ENCODE measurements at regions not wholly inside any gene's neighbourhood (a gene's known extent, or its start where the extent isn't known, plus 50 kb on each side); places are given as distances from the start of the nearest gene placed in this dataset.
A peak's percentile ranks its signal among the peaks of the same experiment; 100 is the strongest.

DNA sequence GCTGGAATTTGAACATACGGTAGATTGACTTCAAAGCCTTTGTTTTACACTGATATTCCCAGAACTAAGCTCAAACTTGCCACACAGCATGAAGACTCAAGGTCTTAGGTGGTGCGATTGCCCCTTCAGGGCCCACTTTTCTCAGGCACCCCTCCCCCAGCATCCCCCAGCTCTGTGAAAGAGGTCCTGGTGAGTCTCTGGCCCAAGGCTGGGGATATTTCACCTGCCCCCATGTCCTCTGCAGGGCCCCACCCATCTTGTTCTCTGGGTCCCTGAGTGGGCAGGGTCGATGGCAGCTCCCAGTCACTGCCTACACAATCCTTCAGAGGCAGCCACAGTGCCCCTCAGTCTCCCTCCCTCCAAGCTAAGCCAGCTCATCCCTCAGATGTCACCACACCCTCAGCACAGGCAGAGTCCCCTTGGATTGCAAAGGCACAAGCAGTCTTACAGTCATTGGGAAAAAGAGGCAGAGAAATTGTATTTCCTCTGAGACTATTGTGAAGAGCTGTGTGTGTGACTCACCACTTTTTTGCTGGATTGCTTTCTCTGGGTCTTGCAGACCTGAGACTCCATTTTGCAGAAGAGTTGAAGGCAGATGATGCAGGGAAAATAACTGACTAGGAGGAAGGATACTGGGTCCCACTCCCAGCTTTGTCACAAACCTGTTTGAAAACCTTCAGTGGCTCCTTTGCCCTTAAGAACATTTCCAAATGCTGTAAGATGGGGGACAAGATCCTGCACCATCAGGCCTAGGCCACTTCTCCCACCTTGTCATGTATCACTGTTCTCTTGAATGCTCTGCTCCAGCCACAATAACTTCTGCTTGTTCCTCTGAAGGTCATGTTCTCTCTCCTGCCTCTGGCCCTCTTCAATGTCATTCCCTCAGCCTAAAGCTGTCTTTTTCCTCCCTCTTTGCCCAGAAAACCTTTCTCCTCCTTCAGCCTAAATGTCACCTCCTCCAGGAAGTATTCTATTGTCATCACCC, 119.1 kb upstream of the GRIK3 start:
- 0 to 100% (median 92%) methylated on average over 1 to 2 of the region's 3 CpGs; no CpG with 5 or more reads in 5 of the 10 experiments for WGBS, 10 experiments
- peak in 6 of 8 experiments; percentile 28 to 96 (median 91) for ATAC-seq (replicated peaks in 6 of 8)
- peaks cover 6 to 12% of the 10 kb centered on the region in 2 donors for H3K4me1 ChIP-seq (replicated peaks in 1 of 2)
- no peak overlapping the region for H3K27ac ChIP-seq
- H3K4me3 ChIP-seq, result no peak overlapping the region
- in situ Hi-C loops (cut with MboI; ENCODE audit: low pct_unique_long_range_greater_than_20kb in 2 of 9, low sequenced_read_pairs in 9 of 9, unreplicated experiment in 9 of 9), result no loop called here

DNA sequence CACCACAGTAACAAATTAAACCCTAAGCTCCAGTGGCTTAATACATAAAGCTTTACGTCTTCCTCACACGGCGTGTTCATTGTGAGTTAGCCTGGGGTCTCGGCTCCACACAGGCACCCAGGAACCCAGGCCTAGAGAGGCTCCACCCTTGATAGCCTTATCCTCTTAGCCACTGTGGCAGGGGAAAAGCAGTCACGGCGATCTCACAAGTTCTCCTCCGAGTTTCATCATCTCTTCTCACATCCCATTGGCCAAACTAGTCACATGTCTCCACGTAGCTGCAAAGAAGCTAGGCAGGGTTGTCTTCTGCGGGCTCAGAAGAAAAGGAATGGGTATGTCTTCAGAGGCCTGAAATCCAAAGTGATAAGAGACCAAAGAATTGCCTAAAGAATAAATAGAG, 122.3 kb upstream of the GRIK3 start:
- no peak overlapping the region for H3K4me3 ChIP-seq
- 0 to 100% (median 75%) methylated on average over 2 to 9 of the region's 9 CpGs; no CpG with 5 or more reads in 2 of the 10 experiments for WGBS, 10 experiments
- no peak overlapping the region for H3K27ac ChIP-seq
- in situ Hi-C loops (cut with MboI; ENCODE audit: low pct_unique_long_range_greater_than_20kb in 2 of 9, low sequenced_read_pairs in 9 of 9, unreplicated experiment in 9 of 9), result no loop called here
- no peak for ATAC-seq (replicated peaks in 6 of 8)
- peaks cover 0 to 4% of the 10 kb centered on the region in 2 donors for H3K4me1 ChIP-seq (replicated peaks in 1 of 2)

DNA sequence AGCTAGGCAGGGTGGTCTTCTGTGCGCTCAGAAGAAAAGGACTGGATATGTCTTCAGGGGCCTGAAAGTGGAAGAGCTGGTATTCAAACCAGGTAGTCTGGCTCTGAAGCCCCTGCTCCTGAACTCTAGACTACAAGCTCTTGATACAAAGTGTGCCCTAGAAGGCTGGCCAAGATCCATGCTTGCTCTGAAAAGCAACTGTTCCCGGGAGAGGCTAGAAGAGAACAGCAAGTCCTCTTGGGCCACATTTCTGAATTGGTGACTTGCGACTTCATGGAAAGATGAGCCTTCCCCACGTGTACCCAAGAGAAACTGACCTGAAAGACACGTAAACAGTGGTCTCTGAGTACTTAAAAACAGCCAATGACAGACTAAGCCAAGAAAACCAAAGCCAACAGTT, 123.3 kb upstream of the GRIK3 start:
- peaks cover 0 to 4% of the 10 kb centered on the region in 2 donors for H3K4me1 ChIP-seq (replicated peaks in 1 of 2)
- 31 to 100% (median 66%) methylated on average over 1 to 5 of the region's 5 CpGs for WGBS, 10 experiments
- no peak for ATAC-seq (replicated peaks in 6 of 8)
- H3K27ac ChIP-seq, result no peak overlapping the region
- in situ Hi-C loops (cut with MboI; ENCODE audit: low pct_unique_long_range_greater_than_20kb in 2 of 9, low sequenced_read_pairs in 9 of 9, unreplicated experiment in 9 of 9), result no loop called here
- H3K4me3 ChIP-seq, result no peak overlapping the region

DNA sequence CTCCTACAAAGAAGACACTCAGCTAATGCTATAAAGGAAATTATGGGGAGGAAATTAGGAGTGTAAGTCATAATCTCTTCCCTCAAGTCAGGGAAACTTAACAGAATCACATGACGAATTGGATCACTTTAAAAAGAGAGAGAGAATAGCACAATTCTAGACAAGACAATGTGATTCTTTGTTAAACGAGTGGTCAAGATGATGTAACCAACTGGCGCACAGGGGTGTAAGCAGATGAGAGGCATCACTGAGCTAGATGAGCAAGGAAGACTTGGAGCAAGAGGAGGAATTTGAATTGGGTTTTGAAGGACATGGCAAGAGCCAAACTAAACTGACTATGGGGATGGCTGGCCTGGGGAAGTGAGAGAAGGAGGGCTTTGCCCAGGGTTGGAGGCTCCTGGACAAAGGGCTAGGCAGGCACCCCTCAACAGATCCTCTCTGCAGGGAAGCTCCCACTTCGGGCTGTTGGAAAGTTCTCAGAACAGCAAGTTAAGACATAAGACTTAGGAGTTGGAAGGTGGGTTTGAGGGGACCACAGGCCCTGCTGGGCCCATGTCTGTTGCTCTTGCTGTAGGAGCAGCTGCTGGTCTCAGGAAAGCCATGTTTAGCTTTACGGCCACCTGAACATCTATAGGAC, 123.9 kb upstream of the GRIK3 start:
- no peak for ATAC-seq (replicated peaks in 6 of 8)
- Histone ChIP-seq H3K27ac (no peak overlapping the region), H3K4me3 (no peak overlapping the region), H3K4me1 (replicated peaks in 1 of 2) (peaks cover 0 to 4% of the 10 kb centered on the region in 2 donors)
- 0 to 100% (median 67%) methylated on average over 1 to 5 of the region's 5 CpGs for WGBS, 10 experiments
- in situ Hi-C loops (cut with MboI; ENCODE audit: low pct_unique_long_range_greater_than_20kb in 2 of 9, low sequenced_read_pairs in 9 of 9, unreplicated experiment in 9 of 9), result no loop called here

DNA sequence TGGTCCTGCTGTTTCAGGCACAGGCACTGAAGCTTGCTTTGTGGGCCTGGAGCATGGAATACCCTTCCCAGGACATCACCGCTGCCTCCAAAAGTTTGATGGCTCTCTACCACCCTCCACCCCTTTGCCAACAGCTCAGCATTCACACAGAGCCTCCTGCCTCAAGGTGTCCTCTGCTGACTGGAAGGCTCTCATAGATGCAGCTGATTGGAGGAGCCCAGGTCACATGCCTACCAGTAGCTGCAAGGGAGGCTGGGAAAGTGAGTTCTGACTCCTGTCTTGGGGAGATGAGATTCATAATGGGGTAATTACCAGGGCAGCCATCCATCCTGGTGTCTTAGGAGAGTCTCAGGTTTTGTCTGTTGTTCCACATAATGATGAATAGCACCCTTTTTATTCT, 124.8 kb upstream of the GRIK3 start:
- 0 to 100% (median 80%) methylated on average over 1 of the region's 1 CpG; no CpG with 5 or more reads in 6 of the 10 experiments for WGBS, 10 experiments
- ATAC-seq (replicated peaks in 6 of 8), result no peak
- no peak overlapping the region for H3K4me3 ChIP-seq
- no peaks in the 10 kb centered on the region for H3K4me1 ChIP-seq (replicated peaks in 1 of 2)
- H3K27ac ChIP-seq, result no peak overlapping the region
- in situ Hi-C loops (cut with MboI; ENCODE audit: low pct_unique_long_range_greater_than_20kb in 2 of 9, low sequenced_read_pairs in 9 of 9, unreplicated experiment in 9 of 9), result no loop called here

DNA sequence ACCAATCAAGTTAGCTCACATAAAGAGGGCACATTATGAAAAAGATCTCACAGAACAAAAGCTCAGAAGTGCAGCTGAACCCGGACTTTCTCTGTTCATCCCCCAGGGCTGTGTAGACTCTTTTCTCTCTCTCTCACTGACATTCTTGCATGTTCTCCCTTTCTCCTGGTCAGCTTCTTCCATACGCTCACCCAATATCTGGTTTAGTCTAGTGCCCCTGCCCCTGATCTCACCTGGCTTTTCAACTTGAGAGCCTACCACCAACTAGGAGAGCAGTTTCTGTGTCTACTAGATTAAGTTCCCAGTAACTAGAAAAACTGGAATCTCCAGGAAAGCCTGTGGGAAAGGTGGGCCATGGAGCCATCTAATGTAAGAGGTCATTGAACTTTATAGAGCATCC, 126.9 kb upstream of the GRIK3 start:
- H3K4me1 ChIP-seq (replicated peaks in 1 of 2), result no peaks in the 10 kb centered on the region
- ATAC-seq (replicated peaks in 6 of 8), result no peak
- H3K4me3 ChIP-seq, result no peak overlapping the region
- no peak overlapping the region for H3K27ac ChIP-seq
- 33 to 100% (median 80%) methylated on average over 1 to 2 of the region's 2 CpGs; no CpG with 5 or more reads in 1 of the 10 experiments for WGBS, 10 experiments
- in situ Hi-C loops (cut with MboI; ENCODE audit: low pct_unique_long_range_greater_than_20kb in 2 of 9, low sequenced_read_pairs in 9 of 9, unreplicated experiment in 9 of 9), result no loop called here

DNA sequence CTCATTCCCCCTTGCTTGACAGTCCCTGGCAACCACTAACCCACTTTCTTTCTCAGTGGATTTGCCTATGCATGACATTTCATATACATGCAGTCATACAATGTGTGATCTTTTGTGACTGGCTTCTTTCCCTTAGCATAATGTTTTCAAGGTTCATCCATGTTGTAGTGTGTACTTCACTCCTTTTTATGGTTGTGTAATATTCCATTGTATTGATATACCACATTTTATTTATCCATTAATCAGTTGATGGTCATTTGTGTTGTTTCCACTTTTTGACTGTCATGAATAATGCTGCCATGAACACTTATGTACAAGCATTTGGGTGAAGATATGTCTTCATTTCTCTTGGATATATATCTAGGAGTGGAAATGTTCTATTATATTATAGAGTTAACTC, 127.7 kb upstream of the GRIK3 start:
- ATAC-seq (replicated peaks in 6 of 8), result no peak
- Histone ChIP-seq H3K4me3 (no peak overlapping the region), H3K4me1 (replicated peaks in 1 of 2) (no peaks in the 10 kb centered on the region), H3K27ac (no peak overlapping the region)
- in situ Hi-C loops (cut with MboI; ENCODE audit: low pct_unique_long_range_greater_than_20kb in 2 of 9, low sequenced_read_pairs in 9 of 9, unreplicated experiment in 9 of 9), result no loop called here

DNA sequence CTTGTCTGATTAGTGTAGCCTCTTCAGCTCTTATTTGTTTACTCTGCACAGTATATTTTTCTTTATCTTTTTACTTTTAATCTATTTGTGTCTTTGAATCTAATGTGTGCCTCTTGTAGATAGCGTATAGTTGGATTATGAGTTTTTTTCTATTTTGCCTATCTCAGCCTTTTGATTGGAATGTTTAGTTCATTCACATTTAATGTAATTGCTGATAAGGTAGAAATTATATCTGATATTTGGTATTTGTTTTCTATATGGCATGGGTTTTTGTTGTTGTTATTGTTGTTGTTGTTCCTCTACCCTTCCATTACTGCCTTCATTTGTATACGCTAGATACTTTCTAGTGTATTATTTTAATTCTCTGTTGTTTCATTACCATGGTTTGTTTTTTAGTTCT, 131.7 kb upstream of the GRIK3 start:
- in situ Hi-C loops (cut with MboI; ENCODE audit: low pct_unique_long_range_greater_than_20kb in 2 of 9, low sequenced_read_pairs in 9 of 9, unreplicated experiment in 9 of 9), result no loop called here
- Histone ChIP-seq H3K27ac (no peak overlapping the region), H3K4me1 (replicated peaks in 1 of 2) (no peaks in the 10 kb centered on the region), H3K4me3 (no peak overlapping the region)
- no peak for ATAC-seq (replicated peaks in 6 of 8)
- 34 to 100% (median 96%) methylated on average over 1 to 2 of the region's 2 CpGs for WGBS, 10 experiments

DNA sequence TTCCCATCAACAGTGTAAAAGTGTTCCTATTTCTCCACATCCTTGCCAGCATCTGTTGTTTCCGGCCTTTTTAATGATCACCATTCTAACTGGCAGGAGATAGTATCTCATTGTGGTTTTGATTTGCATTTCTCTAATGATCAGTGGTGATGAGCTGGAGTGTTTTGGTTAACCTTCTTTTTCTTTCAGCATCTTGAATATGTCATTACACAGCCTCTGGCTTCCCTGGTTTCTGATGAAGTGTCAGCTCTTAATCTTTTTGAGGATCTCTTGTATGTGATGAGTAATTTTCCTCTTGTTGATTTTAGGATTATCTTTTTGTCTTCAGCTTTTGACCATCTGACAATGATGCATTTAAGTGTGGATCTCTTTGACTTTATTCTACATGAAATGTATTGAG, 133.2 kb upstream of the GRIK3 start:
- ATAC-seq (replicated peaks in 6 of 8), result no peak
- H3K27ac ChIP-seq, result no peak overlapping the region
- peaks cover 7 to 11% of the 10 kb centered on the region in 2 donors for H3K4me1 ChIP-seq (replicated peaks in 1 of 2)
- no peak overlapping the region for H3K4me3 ChIP-seq
- 0 to 100% (median 86%) methylated on average over 1 of the region's 1 CpG; no CpG with 5 or more reads in 1 of the 10 experiments for WGBS, 10 experiments
- in situ Hi-C loops (cut with MboI; ENCODE audit: low pct_unique_long_range_greater_than_20kb in 2 of 9, low sequenced_read_pairs in 9 of 9, unreplicated experiment in 9 of 9), result no loop called here

DNA sequence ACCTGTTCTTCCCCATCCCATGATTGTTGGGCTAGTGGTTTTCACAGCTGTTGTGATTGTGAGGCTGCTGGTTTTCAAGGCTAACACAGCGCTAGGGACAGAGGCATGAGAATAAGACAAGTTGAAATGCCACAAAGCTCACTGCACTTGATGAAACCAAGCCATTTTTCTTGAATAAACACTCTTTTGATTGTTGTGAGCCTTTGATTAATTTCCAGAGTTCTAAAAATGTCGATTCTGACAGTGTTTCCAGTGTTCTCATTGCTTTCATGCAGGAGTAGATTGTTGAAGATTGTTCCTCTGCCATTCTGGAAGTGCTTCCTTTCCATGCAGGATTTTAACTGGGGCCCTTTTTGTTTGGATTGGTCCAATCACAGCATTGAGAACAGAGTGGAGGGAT, 134.9 kb upstream of the GRIK3 start:
- in situ Hi-C loops (cut with MboI; ENCODE audit: low pct_unique_long_range_greater_than_20kb in 2 of 9, low sequenced_read_pairs in 9 of 9, unreplicated experiment in 9 of 9), result no loop called here
- WGBS, 10 experiments, result 0 to 75% (median 68%) methylated on average over 1 to 2 of the region's 2 CpGs; no CpG with 5 or more reads in 3 of the 10 experiments
- ATAC-seq (replicated peaks in 6 of 8), result no peak
- Histone ChIP-seq H3K4me3 (no peak overlapping the region), H3K4me1 (replicated peaks in 1 of 2) (peaks cover 7 to 11% of the 10 kb centered on the region in 2 donors), H3K27ac (no peak overlapping the region)

DNA sequence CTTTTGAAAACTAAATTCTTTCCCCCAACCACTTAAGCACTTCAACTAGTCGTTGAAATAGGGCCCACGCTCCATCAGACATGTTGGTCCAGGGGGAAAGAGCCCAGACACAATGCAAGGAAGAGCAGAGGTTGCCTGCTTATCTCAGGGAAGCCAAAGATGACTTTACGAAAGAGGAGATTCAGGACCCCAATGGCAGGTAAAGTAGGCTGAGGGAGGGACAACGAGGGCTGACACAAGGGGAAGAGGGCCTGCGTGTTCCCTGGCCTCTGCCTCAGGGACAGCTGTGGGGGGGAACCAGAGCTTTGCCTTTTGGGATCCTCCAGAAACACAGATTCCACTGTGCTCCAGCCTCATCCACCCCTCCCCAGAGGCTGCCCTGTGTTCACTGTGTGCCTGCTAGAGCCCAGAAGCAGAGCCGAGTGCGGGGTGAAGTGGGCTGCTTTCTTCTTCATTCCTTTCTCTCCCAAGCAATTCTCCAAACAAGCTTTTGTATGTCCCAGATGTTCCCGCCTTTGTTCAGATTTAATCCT, 135.5 kb upstream of the GRIK3 start:
- H3K4me3 ChIP-seq, result no peak overlapping the region
- H3K4me1 ChIP-seq (replicated peaks in 1 of 2), result peaks cover 7 to 11% of the 10 kb centered on the region in 2 donors
- in situ Hi-C loops (cut with MboI; ENCODE audit: low pct_unique_long_range_greater_than_20kb in 2 of 9, low sequenced_read_pairs in 9 of 9, unreplicated experiment in 9 of 9), result no loop called here
- 0 to 92% (median 78%) methylated on average over 1 to 8 of the region's 8 CpGs; no CpG with 5 or more reads in 2 of the 10 experiments for whole genome bisulfite sequencing, 10 experiments
- no peak for ATAC-seq (replicated peaks in 6 of 8)
- H3K27ac ChIP-seq, result no peak overlapping the region

DNA sequence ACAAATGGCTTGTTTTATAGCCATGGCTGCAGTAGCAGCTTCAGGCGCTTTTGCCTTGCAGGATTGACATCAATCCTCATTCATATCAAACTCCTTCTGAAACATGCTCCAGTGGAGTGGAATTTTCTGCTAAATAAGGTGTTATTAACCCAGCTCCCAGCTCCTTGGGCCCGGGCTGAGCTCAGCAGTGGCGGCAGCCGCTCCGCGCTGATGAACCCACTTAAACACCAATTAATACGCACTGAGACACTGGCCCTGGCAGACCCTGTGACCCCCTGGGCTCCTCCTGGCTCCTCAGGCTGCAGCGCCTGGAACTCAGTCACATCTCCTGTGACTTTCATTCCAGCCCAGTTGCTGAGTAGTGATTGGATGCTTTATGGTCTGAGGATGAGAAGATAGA, 137.4 kb upstream of the GRIK3 start:
- ATAC-seq (replicated peaks in 6 of 8), result peak in 5 of 8 experiments; percentile 55 to 79 (median 75)
- 20 to 88% (median 79%) methylated on average over 1 to 8 of the region's 8 CpGs; no CpG with 5 or more reads in 4 of the 10 experiments for WGBS, 10 experiments

DNA sequence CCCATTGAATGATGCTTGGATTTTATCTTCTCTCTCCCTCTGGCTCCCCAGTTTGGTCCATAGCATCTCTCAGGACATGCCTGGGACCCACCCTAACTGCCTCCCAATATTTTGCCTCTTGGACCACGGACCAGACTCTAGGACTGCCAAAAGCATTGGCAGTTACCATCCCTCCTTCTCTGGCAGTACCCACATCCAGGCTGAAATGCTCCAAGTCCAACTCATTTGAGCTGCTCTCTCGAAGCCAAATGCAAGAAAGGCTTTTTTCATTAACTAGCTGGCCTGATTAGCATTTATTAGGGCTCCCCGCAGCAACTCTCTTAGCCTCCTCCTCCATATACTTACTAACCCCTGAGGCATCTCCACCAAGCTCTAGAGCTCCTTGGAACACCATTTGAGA, 140.0 kb upstream of the GRIK3 start:
- peaks cover 7 to 17% of the 10 kb centered on the region in 2 donors for H3K4me1 ChIP-seq (replicated peaks in 1 of 2)
- 0 to 49% (median 26%) methylated on average over 1 to 3 of the region's 3 CpGs; no CpG with 5 or more reads in 4 of the 10 experiments for WGBS, 10 experiments
- no peak overlapping the region for H3K27ac ChIP-seq
- in situ Hi-C loops (cut with MboI; ENCODE audit: low pct_unique_long_range_greater_than_20kb in 2 of 9, low sequenced_read_pairs in 9 of 9, unreplicated experiment in 9 of 9), result no loop called here
- ATAC-seq (replicated peaks in 6 of 8), result no peak
- no peak overlapping the region for H3K4me3 ChIP-seq

More for the DNA sequence above, 137.4 kb upstream of the GRIK3 start:
- H3K27ac ChIP-seq, result no peak overlapping the region
- H3K4me3 ChIP-seq, result no peak overlapping the region
- in situ Hi-C loops (cut with MboI; ENCODE audit: low pct_unique_long_range_greater_than_20kb in 2 of 9, low sequenced_read_pairs in 9 of 9, unreplicated experiment in 9 of 9), result no loop called here
- peaks cover 7 to 11% of the 10 kb centered on the region in 2 donors for H3K4me1 ChIP-seq (replicated peaks in 1 of 2)

Data from motor neuron (in vitro differentiated cells).